Trophoblast cell (in vitro differentiated cells and primary cell): ENCODE measurements at regions not wholly inside any gene's neighbourhood (a gene's known extent, or its start where the extent isn't known, plus 50 kb on each side); places are given as distances from the start of the nearest gene placed in this dataset.
"Not testable (repeated sequence)": the region's sequence is repeated elsewhere in the genome, so short reads cannot be mapped to it uniquely, and the experiment has no call there.

Source experiments
- DNase-seq, 2 donors: peaks; one replicate each; pipeline ENCODE4 v3.0.0-alpha.2; 2016
- H2AFZ ChIP-seq: 2 replicates; pipeline ENCODE4 v1.6.1; 2013; ENCODE audit warnings: low read length, moderate library complexity, mild to moderate bottlenecking; ENCODE audit not compliant: insufficient read depth, poor library complexity
- H2AK5ac ChIP-seq: 2 replicates; pipeline ENCODE4 v1.6.1; 2013; ENCODE audit warnings: mild to moderate bottlenecking, low read length
- H2BK120ac ChIP-seq: 2 replicates; pipeline ENCODE4 v1.6.1; 2013; ENCODE audit warnings: low read length, mild to moderate bottlenecking, moderate library complexity; ENCODE audit not compliant: insufficient read depth, poor library complexity
- H2BK12ac ChIP-seq: 2 replicates; pipeline ENCODE4 v1.6.1; 2013; ENCODE audit warnings: mild to moderate bottlenecking, low read length, moderate library complexity
- H2BK5ac ChIP-seq: 2 replicates; pipeline ENCODE4 v1.6.1; 2013; ENCODE audit warnings: low read length, low read depth, moderate library complexity, mild to moderate bottlenecking; ENCODE audit not compliant: poor library complexity
- H3K14ac ChIP-seq: 2 replicates; pipeline ENCODE4 v1.6.1; 2013; ENCODE audit warnings: mild to moderate bottlenecking, low read length
- H3K18ac ChIP-seq: 2 replicates; pipeline ENCODE4 v1.6.1; 2013; ENCODE audit warnings: mild to moderate bottlenecking, low read length
- H3K23ac ChIP-seq: 2 replicates; pipeline ENCODE4 v1.6.1; 2013; ENCODE audit warnings: low read length
- H3K27ac ChIP-seq: 2 replicates; pipeline ENCODE4 v1.5.1; 2013; ENCODE audit warnings: low read depth, mild to moderate bottlenecking, inconsistent platforms, low read length, moderate library complexity
- H3K27me3 ChIP-seq: 2 replicates; pipeline ENCODE4 v1.6.1; 2013; ENCODE audit warnings: inconsistent platforms, mild to moderate bottlenecking, low read length, moderate library complexity; ENCODE audit not compliant: insufficient read depth
- H3K36me3 ChIP-seq, 2 experiments: 1 replicate in 1 of 2; 2 replicates in 1 of 2; pipeline ENCODE4 v1.6.1; 2013; ENCODE audit warnings: low read length in 2 of 2, mild to moderate bottlenecking in 2 of 2, moderate library complexity in 1 of 2; ENCODE audit not compliant: insufficient read depth in 2 of 2, control insufficient read depth in 1 of 2
- H3K4ac ChIP-seq: 2 replicates; pipeline ENCODE4 v1.6.1; 2013; ENCODE audit warnings: low read depth, mild to moderate bottlenecking, low read length, moderate library complexity
- H3K4me1 ChIP-seq, 2 experiments: 1 replicate in 1 of 2; 2 replicates in 1 of 2; pipeline ENCODE4 v1.6.1; 2013; ENCODE audit warnings: low read length in 2 of 2, mild to moderate bottlenecking in 2 of 2, moderate library complexity in 1 of 2; ENCODE audit not compliant: insufficient read depth in 2 of 2, control insufficient read depth in 1 of 2
- H3K4me2 ChIP-seq: 2 replicates; pipeline ENCODE4 v1.6.1; 2013; ENCODE audit warnings: inconsistent platforms, mild to moderate bottlenecking, low read length, moderate library complexity
- H3K4me3 ChIP-seq: 2 replicates; pipeline ENCODE4 v1.5.1; 2013; ENCODE audit warnings: mild to moderate bottlenecking, low read depth, low read length, inconsistent platforms
- H3K79me1 ChIP-seq: one replicate; pipeline ENCODE4 v1.6.1; 2013; ENCODE audit warnings: low read length
- H3K79me2 ChIP-seq: 2 replicates; pipeline ENCODE4 v1.6.1; 2013; ENCODE audit warnings: low read length, mild to moderate bottlenecking; ENCODE audit not compliant: control insufficient read depth, insufficient read depth, poor library complexity
- H3K9ac ChIP-seq: 2 replicates; pipeline ENCODE4 v1.6.1; 2013; ENCODE audit warnings: mild to moderate bottlenecking, low read length
- H3K9me3 ChIP-seq: 2 replicates; pipeline ENCODE4 v1.6.1; 2013; ENCODE audit warnings: low read depth, mild to moderate bottlenecking, control low read depth, inconsistent platforms, low read length; ENCODE audit not compliant: insufficient read depth
- H4K12ac ChIP-seq: 2 replicates; pipeline ENCODE4 v1.6.1; 2013; ENCODE audit warnings: low read depth, mild to moderate bottlenecking, low read length, moderate library complexity
- H4K8ac ChIP-seq: 2 replicates; pipeline ENCODE4 v1.6.1; 2013; ENCODE audit warnings: low read depth, mild to moderate bottlenecking, low read length, moderate library complexity
- H4K91ac ChIP-seq: one replicate; pipeline ENCODE4 v1.6.1; 2013; ENCODE audit warnings: low read depth, mild to moderate bottlenecking, low read length, moderate library complexity
- WGBS: extraction: QIAGEN DNeasy Blood & Tissue Kit; methylation state at CpG from one replicate; pipeline ENCODE4 v1.1.7; 2013; ENCODE audit warnings: missing lambda C conversion rate; ENCODE audit not compliant: insufficient read length, insufficient coverage; ENCODE audit errors: extremely low coverage; 5-methylcytosine and 5-hydroxymethylcytosine counted together

- H3K14ac ChIP-seq, H3K79me1 ChIP-seq, H3K4me1 ChIP-seq, DNase-seq, H3K27ac ChIP-seq, H3K79me2 ChIP-seq, H2BK12ac ChIP-seq, H3K4ac ChIP-seq, H2BK120ac ChIP-seq, H4K8ac ChIP-seq, H4K91ac ChIP-seq, H3K4me2 ChIP-seq, H3K18ac ChIP-seq, H3K23ac ChIP-seq, H4K12ac ChIP-seq, H3K36me3 ChIP-seq, H3K9me3 ChIP-seq, H2AFZ ChIP-seq, H2BK5ac ChIP-seq, H3K27me3 ChIP-seq, H3K4me3 ChIP-seq, H2AK5ac ChIP-seq: not testable (repeated sequence)
- WGBS: no CpG with 5 or more reads among the region's 19 CpGs
- H3K9ac ChIP-seq: peak overlapping the region; percentile 5
Observed at GRCh38 chr5:110985882-110986281, 85.6 kb upstream of the TSLP start.

- not testable (repeated sequence) for H3K4me2 ChIP-seq, H2BK5ac ChIP-seq, H3K9me3 ChIP-seq, H3K4ac ChIP-seq, H3K4me1 ChIP-seq, H3K18ac ChIP-seq, H2AFZ ChIP-seq, H3K14ac ChIP-seq, H3K9ac ChIP-seq, H3K79me2 ChIP-seq, H3K27me3 ChIP-seq, H3K79me1 ChIP-seq, H4K91ac ChIP-seq, H3K4me3 ChIP-seq, H4K12ac ChIP-seq, H2AK5ac ChIP-seq, H2BK12ac ChIP-seq, H3K36me3 ChIP-seq, H3K27ac ChIP-seq, H2BK120ac ChIP-seq, H3K23ac ChIP-seq, DNase-seq, H4K8ac ChIP-seq
- no CpG with 5 or more reads among the region's 3 CpGs for WGBS
Observed at GRCh38 chr5:110987573-110987972, 83.9 kb upstream of the TSLP start.

GRCh38 chr5:110996742-110997141, 74.8 kb upstream of the TSLP start:
- H3K9ac ChIP-seq: no peak overlapping the region
- H3K79me2 ChIP-seq: no peaks in the 10 kb centered on the region
- no peak overlapping the region for H3K4ac ChIP-seq
- no peak overlapping the region for H4K91ac ChIP-seq
- no peak for DNase-seq
- H3K4me1 ChIP-seq: no peaks in the 10 kb centered on the region
- H3K27ac ChIP-seq: no peak overlapping the region
- no peak overlapping the region for H2BK5ac ChIP-seq
- H2BK12ac ChIP-seq: no peak overlapping the region
- no peak overlapping the region for H3K4me2 ChIP-seq
- H3K9me3 ChIP-seq: no peaks in the 10 kb centered on the region
- no peak overlapping the region for H3K4me3 ChIP-seq
- H3K23ac ChIP-seq: no peak overlapping the region
- no peak overlapping the region for H3K14ac ChIP-seq
- no peaks in the 10 kb centered on the region for H3K27me3 ChIP-seq
- no peaks in the 10 kb centered on the region for H3K79me1 ChIP-seq
- no CpG with 5 or more reads among the region's 2 CpGs for WGBS
- no peak overlapping the region for H4K8ac ChIP-seq
- H2AFZ ChIP-seq: no peak overlapping the region
- no peak overlapping the region for H2BK120ac ChIP-seq
- H2AK5ac ChIP-seq: no peak overlapping the region
- no peaks in the 10 kb centered on the region for H3K36me3 ChIP-seq
- H3K18ac ChIP-seq: no peak overlapping the region
- H4K12ac ChIP-seq: no peak overlapping the region

- no peak overlapping the region for H4K8ac ChIP-seq
- no peak overlapping the region for H2AFZ ChIP-seq
- WGBS: no CpG with 5 or more reads among the region's 3 CpGs
Observed at GRCh38 chr5:111002036-111002435, 69.5 kb upstream of the TSLP start.

More at GRCh38 chr5:111002036-111002435, 69.5 kb upstream of the TSLP start:
- H3K4me3 ChIP-seq: no peak overlapping the region
- no peak overlapping the region for H3K23ac ChIP-seq
- H3K4ac ChIP-seq: no peak overlapping the region
- no peak overlapping the region for H2BK5ac ChIP-seq
- H2BK12ac ChIP-seq: no peak overlapping the region
- no peaks in the 10 kb centered on the region for H3K36me3 ChIP-seq
- no peaks in the 10 kb centered on the region for H3K9me3 ChIP-seq
- no peaks in the 10 kb centered on the region for H3K27me3 ChIP-seq
- H2BK120ac ChIP-seq: no peak overlapping the region
- H3K4me2 ChIP-seq: no peak overlapping the region
- H2AK5ac ChIP-seq: no peak overlapping the region
- H4K12ac ChIP-seq: no peak overlapping the region
- H3K9ac ChIP-seq: no peak overlapping the region
- no peaks in the 10 kb centered on the region for H3K79me2 ChIP-seq
- no peak overlapping the region for H3K18ac ChIP-seq
- no peaks in the 10 kb centered on the region for H3K79me1 ChIP-seq
- no peak overlapping the region for H3K14ac ChIP-seq
- no peaks in the 10 kb centered on the region for H3K4me1 ChIP-seq
- peak; percentile 86 to 90 for DNase-seq
- no peak overlapping the region for H4K91ac ChIP-seq
- no peak overlapping the region for H3K27ac ChIP-seq
